ENCODE measurements at regions not wholly inside any gene's neighbourhood (a gene's known extent, or its start where the extent isn't known, plus 50 kb on each side); places are given as distances from the start of the nearest gene placed in this dataset.

- no peak for DNase-seq
- Mint-ChIP-seq H3K4me1 (ENCODE audit: low read depth) (no peaks in the 10 kb centered on the region), H3K4me3 (no peak overlapping the region), H3K27ac (no peak overlapping the region), H3K9me3 (peaks cover 23% of the 10 kb centered on the region), H3K36me3 (ENCODE audit: low read depth) (no peaks in the 10 kb centered on the region), H3K27me3 (ENCODE audit: insufficient read depth) (no peaks in the 10 kb centered on the region)
- TF ChIP-seq CTCF (IDR thresholded peaks at IDR 0.05) = no peak
These were observed 332.9 kb downstream of the RASEF start for GRCh38 chr9:82729991-82730589.

- no peak for TF ChIP-seq CTCF (IDR thresholded peaks at IDR 0.05)
- DNase-seq = no peak
- no peaks in the 10 kb centered on the region for H3K36me3 Mint-ChIP-seq (ENCODE audit: low read depth)
- H3K27ac Mint-ChIP-seq = no peak overlapping the region
- no peaks in the 10 kb centered on the region for H3K27me3 Mint-ChIP-seq (ENCODE audit: insufficient read depth)
- no peaks in the 10 kb centered on the region for H3K4me1 Mint-ChIP-seq (ENCODE audit: low read depth)
- peaks cover 29% of the 10 kb centered on the region for H3K9me3 Mint-ChIP-seq
- H3K4me3 Mint-ChIP-seq = no peak overlapping the region
These were observed 330.0 kb downstream of the RASEF start for GRCh38 chr9:82732928-82733327.

- no peak for DNase-seq
- no peak overlapping the region for H3K4me3 Mint-ChIP-seq
- H3K27ac Mint-ChIP-seq = no peak overlapping the region
- H3K9me3 Mint-ChIP-seq = peaks cover 27% of the 10 kb centered on the region
- no peaks in the 10 kb centered on the region for H3K27me3 Mint-ChIP-seq (ENCODE audit: insufficient read depth)
- H3K4me1 Mint-ChIP-seq (ENCODE audit: low read depth) = no peaks in the 10 kb centered on the region
- no peaks in the 10 kb centered on the region for H3K36me3 Mint-ChIP-seq (ENCODE audit: low read depth)
- no peak for TF ChIP-seq CTCF (IDR thresholded peaks at IDR 0.05)
These were observed 326.8 kb downstream of the RASEF start for GRCh38 chr9:82736126-82736525.

- Mint-ChIP-seq H3K27me3 (ENCODE audit: insufficient read depth) (no peaks in the 10 kb centered on the region), H3K9me3 (peaks cover 27% of the 10 kb centered on the region)
These were observed 326.2 kb downstream of the RASEF start for GRCh38 chr9:82736701-82737100.

GRCh38 chr9:82745919-82746318 lies 317.0 kb downstream of the RASEF start:
- no peak overlapping the region for H3K27ac Mint-ChIP-seq
- DNase-seq = no peak

More at GRCh38 chr9:82736701-82737100, 326.2 kb downstream of the RASEF start:
- H3K27ac Mint-ChIP-seq = no peak overlapping the region
- H3K4me3 Mint-ChIP-seq = no peak overlapping the region
- TF ChIP-seq CTCF (IDR thresholded peaks at IDR 0.05) = no peak
- H3K4me1 Mint-ChIP-seq (ENCODE audit: low read depth) = no peaks in the 10 kb centered on the region
- no peaks in the 10 kb centered on the region for H3K36me3 Mint-ChIP-seq (ENCODE audit: low read depth)
- no peak for DNase-seq

More at GRCh38 chr9:82745919-82746318, 317.0 kb downstream of the RASEF start:
- Mint-ChIP-seq H3K4me1 (ENCODE audit: low read depth) (no peaks in the 10 kb centered on the region), H3K4me3 (no peak overlapping the region), H3K9me3 (peaks cover 24% of the 10 kb centered on the region), H3K36me3 (ENCODE audit: low read depth) (no peaks in the 10 kb centered on the region), H3K27me3 (ENCODE audit: insufficient read depth) (peaks cover 1% of the 10 kb centered on the region; the same call in 1 of the 2 replicates)
- no peak for TF ChIP-seq CTCF (IDR thresholded peaks at IDR 0.05)
